Brain pericyte (primary cell): ENCODE measurements at regions not wholly inside any gene's neighbourhood (a gene's known extent, or its start where the extent isn't known, plus 50 kb on each side); places are given as distances from the start of the nearest gene placed in this dataset.

ENCODE experiments used
- DNase-seq: peaks from one replicate; pipeline ENCODE4 v3.0.0-alpha.2; 2012; ENCODE audit warnings: low read depth, low spot score

DNA sequence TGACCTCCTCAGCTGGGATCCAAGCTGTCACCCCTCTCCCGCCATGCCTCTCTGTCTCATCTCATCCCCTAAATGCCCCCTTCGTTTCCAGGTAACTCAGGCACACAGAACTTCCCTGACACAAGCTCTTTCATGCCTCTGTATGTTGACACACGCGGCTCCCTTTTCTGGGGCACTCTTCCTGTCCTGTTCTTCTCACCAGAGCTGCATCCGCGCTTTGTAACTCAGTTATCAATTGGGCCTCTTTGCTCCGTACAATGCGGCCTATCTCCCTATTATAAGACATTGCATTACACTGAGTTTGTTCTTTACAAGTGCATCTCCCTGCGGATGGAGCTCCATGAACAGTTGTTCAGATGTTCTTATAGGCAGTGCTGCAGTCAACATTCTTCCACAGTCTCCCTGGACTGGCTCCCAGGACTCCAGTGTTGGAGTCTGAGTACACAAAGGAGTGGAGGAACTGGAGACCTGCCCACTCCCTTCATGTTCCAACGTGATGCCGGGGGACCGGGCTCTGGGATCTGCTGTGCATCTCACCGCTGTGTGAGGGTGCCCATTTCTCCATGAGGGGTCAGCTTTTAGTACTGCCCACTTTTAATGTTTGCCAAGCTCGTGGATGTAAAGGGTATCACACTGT is 56.9 kb upstream of the TNS3 start:
- no peak for DNase-seq

DNA sequence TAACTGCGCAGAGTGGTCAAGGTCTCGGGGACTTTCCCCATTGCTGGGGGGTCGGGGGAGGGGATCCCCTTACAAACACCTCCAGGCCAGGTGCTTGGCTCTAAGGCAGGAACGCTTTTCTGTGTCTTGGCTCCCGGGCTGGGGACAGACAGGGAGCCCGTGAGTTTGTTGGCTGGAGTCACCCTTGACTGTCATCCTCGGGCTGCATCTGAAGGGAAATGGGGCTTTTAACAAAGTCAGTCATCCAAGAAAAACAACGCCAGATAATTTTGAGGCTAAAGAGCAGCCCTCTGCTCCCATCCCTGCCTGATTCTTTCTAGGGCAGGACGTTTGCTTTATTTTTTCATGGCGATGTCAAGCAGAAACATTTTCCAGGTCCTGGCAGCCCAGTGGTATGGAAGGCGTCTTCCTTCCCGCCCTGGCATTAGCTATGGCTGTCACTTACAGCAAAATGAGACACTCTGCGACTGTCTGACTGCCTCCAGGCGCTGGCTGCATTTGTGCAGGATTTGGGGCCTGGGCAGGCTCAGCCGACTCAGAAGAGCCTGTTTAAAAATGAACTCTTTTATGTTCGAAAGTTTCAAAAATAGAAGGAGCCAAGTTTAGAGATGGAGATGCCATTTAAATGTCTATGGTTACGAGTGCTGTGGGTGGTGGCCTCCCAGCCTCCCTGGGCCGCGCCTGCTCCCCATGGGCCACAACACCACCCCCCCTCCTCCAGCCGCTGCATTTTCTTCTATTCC is 54.7 kb upstream of the TNS3 start:
- DNase-seq = no peak

DNA sequence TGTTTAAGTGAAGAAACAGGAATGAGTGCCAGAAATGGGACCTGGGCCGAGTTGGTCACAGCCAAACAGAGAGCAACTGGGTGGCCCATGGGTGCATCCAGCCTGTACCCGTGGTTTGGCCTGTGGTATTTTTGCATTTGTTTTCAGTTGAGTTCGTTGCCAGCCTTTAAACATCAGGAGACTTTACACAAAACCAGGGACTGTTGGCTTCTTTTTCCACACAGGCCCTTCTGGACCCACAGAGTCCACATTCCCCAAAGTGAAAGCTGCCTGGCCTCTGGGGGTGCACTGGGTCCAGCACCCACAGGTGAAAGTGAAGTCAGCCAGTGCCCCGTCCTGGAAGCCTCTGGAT is 54.1 kb upstream of the TNS3 start:
- DNase-seq = no peak

DNA sequence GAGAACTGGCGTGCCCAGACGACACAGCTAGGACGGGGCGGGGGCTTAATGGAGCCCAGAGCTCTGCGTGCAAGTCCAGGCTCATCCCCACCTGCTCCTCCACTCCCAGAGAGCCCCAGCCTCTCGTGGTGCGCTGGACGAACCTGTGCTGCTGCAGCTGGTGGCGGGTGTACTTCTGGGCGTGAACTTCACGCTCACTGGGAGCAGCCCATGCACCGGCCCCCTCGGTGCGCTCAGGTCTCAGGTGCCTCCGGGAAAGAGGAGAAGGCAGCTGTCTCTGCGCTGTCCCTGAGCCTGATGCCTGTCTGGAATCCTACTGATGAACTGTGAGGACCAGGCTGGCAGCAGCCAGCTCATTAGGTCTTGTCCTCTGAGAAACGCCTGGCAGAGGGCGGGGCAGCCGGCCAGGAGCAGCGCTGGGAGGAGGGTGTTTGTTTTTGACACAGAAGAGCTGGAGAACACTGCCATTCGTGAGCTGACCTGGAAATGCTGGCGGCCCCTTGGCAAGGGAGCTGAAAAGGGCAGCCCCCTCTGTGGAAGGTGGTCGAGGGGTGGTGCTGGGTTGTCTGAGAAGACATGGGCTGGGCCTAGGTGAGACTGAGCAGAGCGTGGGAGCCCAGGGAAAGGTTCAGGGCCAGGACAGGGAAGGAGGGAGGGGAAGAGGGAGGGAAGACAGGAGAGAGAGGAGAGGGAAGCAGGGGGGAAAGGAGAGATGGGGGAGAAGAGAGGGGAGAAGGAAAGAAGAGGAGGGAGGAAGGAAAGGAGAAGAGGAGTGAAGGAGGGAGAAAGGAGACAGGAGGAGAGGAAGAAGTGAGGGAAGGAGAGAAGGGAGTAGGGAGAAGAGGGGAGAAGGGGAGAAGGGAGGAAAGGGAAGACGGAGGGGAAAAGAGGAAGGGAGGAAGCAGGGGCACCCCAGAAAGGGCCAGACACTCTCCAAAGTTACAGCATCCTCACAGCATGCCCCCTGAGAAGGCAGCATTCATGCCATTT is 53.5 kb upstream of the TNS3 start:
- DNase-seq = no peak

DNA sequence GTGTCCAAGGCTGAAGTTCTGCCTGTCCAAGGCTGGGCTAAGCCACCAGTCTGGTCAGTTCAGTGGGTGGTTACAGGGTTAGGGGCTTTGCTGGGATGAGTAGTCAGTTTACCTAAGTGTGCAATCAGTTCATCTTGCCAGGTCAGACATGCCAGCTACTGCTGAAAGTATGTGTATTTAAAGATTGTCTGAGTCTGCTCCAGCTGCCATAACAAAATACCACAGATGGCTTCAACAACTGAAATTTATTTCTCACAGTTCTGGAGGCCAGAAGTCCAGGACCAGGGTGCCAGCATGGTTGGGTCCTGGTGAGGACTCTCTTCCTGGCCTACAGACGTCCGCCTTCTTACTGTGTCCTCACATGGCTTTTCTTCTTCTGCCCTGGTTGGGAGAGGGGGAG is 52.4 kb upstream of the TNS3 start:
- no peak for DNase-seq

DNA sequence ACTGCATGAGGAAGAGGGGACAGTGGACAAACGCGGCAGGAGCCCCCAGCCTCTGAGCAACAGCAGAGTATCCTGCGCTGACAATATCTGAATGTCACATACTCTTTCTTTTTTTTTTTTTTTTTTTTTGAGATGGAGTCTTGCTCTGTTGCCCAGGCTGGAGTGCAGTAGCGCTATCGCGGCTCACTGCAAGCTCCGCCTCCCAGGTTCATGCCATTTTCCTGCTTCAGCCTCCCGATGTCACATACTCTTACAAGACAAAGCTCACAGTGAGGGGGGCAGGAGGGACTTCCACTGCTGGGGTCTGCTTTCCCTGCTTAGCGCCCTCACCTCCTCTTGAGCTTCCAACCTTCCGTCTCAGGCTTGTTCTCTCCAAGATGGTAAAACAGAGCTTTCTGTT is 51.2 kb upstream of the TNS3 start:
- no peak for DNase-seq
